ENCODE measurements at regions not wholly inside any gene's neighbourhood (a gene's known extent, or its start where the extent isn't known, plus 50 kb on each side); places are given as distances from the start of the nearest gene placed in this dataset.

DNA sequence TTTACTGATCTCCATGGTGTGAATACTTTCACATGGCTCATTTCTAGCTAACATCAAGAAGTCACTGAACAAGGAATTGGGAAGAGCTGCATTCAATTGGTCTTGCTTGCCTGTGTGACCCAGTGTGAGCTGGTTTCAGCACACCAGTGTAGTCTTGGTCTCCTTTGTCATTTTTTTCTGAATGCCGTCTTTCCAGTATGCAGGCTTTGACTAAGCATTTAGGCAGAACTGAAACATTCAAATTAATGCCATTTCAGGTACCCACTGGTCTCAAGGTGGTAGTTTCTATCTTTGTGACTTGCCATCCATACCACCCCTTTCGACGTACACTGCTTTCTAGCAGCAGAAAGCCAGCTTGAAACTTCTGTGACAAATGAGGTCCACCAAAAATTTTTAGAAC, 550.5 kb upstream of the BOD1L1 start (continued):
- TF ChIP-seq, protein P1, sequence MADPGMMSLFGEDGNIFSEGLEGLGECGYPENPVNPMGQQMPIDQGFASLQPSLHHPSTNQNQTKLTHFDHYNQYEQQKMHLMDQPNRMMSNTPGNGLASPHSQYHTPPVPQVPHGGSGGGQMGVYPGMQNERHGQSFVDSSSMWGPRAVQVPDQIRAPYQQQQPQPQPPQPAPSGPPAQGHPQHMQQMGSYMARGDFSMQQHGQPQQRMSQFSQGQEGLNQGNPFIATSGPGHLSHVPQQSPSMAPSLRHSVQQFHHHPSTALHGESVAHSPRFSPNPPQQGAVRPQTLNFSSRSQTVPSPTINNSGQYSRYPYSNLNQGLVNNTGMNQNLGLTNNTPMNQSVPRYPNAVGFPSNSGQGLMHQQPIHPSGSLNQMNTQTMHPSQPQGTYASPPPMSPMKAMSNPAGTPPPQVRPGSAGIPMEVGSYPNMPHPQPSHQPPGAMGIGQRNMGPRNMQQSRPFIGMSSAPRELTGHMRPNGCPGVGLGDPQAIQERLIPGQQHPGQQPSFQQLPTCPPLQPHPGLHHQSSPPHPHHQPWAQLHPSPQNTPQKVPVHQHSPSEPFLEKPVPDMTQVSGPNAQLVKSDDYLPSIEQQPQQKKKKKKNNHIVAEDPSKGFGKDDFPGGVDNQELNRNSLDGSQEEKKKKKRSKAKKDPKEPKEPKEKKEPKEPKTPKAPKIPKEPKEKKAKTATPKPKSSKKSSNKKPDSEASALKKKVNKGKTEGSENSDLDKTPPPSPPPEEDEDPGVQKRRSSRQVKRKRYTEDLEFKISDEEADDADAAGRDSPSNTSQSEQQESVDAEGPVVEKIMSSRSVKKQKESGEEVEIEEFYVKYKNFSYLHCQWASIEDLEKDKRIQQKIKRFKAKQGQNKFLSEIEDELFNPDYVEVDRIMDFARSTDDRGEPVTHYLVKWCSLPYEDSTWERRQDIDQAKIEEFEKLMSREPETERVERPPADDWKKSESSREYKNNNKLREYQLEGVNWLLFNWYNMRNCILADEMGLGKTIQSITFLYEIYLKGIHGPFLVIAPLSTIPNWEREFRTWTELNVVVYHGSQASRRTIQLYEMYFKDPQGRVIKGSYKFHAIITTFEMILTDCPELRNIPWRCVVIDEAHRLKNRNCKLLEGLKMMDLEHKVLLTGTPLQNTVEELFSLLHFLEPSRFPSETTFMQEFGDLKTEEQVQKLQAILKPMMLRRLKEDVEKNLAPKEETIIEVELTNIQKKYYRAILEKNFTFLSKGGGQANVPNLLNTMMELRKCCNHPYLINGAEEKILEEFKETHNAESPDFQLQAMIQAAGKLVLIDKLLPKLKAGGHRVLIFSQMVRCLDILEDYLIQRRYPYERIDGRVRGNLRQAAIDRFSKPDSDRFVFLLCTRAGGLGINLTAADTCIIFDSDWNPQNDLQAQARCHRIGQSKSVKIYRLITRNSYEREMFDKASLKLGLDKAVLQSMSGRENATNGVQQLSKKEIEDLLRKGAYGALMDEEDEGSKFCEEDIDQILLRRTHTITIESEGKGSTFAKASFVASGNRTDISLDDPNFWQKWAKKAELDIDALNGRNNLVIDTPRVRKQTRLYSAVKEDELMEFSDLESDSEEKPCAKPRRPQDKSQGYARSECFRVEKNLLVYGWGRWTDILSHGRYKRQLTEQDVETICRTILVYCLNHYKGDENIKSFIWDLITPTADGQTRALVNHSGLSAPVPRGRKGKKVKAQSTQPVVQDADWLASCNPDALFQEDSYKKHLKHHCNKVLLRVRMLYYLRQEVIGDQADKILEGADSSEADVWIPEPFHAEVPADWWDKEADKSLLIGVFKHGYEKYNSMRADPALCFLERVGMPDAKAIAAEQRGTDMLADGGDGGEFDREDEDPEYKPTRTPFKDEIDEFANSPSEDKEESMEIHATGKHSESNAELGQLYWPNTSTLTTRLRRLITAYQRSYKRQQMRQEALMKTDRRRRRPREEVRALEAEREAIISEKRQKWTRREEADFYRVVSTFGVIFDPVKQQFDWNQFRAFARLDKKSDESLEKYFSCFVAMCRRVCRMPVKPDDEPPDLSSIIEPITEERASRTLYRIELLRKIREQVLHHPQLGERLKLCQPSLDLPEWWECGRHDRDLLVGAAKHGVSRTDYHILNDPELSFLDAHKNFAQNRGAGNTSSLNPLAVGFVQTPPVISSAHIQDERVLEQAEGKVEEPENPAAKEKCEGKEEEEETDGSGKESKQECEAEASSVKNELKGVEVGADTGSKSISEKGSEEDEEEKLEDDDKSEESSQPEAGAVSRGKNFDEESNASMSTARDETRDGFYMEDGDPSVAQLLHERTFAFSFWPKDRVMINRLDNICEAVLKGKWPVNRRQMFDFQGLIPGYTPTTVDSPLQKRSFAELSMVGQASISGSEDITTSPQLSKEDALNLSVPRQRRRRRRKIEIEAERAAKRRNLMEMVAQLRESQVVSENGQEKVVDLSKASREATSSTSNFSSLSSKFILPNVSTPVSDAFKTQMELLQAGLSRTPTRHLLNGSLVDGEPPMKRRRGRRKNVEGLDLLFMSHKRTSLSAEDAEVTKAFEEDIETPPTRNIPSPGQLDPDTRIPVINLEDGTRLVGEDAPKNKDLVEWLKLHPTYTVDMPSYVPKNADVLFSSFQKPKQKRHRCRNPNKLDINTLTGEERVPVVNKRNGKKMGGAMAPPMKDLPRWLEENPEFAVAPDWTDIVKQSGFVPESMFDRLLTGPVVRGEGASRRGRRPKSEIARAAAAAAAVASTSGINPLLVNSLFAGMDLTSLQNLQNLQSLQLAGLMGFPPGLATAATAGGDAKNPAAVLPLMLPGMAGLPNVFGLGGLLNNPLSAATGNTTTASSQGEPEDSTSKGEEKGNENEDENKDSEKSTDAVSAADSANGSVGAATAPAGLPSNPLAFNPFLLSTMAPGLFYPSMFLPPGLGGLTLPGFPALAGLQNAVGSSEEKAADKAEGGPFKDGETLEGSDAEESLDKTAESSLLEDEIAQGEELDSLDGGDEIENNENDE (IDR thresholded peaks at IDR 0.05; ENCODE audit: insufficient replicate concordance, low read length): no peak
- no peak for TF ChIP-seq MAFK (IDR thresholded peaks at IDR 0.05; ENCODE audit: low read depth, low read length)
- no peak for TF ChIP-seq JUND (IDR thresholded peaks at IDR 0.05; ENCODE audit: low read length)
- TF ChIP-seq CREB1 (IDR thresholded peaks at IDR 0.05): no peak
- TF ChIP-seq CHD2 (IDR thresholded peaks at IDR 0.05; ENCODE audit: low read length): no peak
- no peak for TF ChIP-seq TEAD4 (IDR thresholded peaks at IDR 0.05; ENCODE audit: low read depth, low read length)
- TF ChIP-seq CTBP2 (IDR thresholded peaks at IDR 0.05; ENCODE audit: borderline replicate concordance, insufficient read depth, insufficient read length, low read length): no peak
- TF ChIP-seq, protein P2, sequence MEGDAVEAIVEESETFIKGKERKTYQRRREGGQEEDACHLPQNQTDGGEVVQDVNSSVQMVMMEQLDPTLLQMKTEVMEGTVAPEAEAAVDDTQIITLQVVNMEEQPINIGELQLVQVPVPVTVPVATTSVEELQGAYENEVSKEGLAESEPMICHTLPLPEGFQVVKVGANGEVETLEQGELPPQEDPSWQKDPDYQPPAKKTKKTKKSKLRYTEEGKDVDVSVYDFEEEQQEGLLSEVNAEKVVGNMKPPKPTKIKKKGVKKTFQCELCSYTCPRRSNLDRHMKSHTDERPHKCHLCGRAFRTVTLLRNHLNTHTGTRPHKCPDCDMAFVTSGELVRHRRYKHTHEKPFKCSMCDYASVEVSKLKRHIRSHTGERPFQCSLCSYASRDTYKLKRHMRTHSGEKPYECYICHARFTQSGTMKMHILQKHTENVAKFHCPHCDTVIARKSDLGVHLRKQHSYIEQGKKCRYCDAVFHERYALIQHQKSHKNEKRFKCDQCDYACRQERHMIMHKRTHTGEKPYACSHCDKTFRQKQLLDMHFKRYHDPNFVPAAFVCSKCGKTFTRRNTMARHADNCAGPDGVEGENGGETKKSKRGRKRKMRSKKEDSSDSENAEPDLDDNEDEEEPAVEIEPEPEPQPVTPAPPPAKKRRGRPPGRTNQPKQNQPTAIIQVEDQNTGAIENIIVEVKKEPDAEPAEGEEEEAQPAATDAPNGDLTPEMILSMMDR (IDR thresholded peaks at IDR 0.05; ENCODE audit: control extremely low read depth in 1 of 3, insufficient read depth in 1 of 3, low read depth in 1 of 3, low read length in 3 of 3): no peak
- no peak for TF ChIP-seq NRF1 (IDR thresholded peaks at IDR 0.05; ENCODE audit: low read depth, low read length)
- no peak for TF ChIP-seq ASH2L (IDR thresholded peaks at IDR 0.05; ENCODE audit: low read length)
- no peak for TF ChIP-seq JUN (IDR thresholded peaks at IDR 0.05; ENCODE audit: low read depth, low read length)

All from H1 (cell line).